Nephron progenitor cell (in vitro differentiated cells): ENCODE measurements at regions not wholly inside any gene's neighbourhood (a gene's known extent, or its start where the extent isn't known, plus 50 kb on each side); places are given as distances from the start of the nearest gene placed in this dataset.

Experiments
- DNase-seq: peaks from one replicate; pipeline ENCODE4 v3.0.0; 2021
- H3K27ac Mint-ChIP-seq: 2 replicates; pipeline ENCODE4 v1.8.0; 2021; ENCODE audit warnings: mild to moderate bottlenecking, moderate library complexity, mixed read lengths
- H3K27me3 Mint-ChIP-seq: 2 replicates; pipeline ENCODE4 v1.8.0; 2021; ENCODE audit warnings: mild to moderate bottlenecking, low read depth, mixed read lengths; ENCODE audit not compliant: poor library complexity
- H3K36me3 Mint-ChIP-seq: 2 replicates; pipeline ENCODE4 v1.8.0; 2021; ENCODE audit warnings: low read depth, mixed read lengths
- H3K4me1 Mint-ChIP-seq: 2 replicates; pipeline ENCODE4 v1.8.0; 2021; ENCODE audit warnings: mixed read lengths
- H3K4me3 Mint-ChIP-seq: 2 replicates; pipeline ENCODE4 v1.8.0; 2021; ENCODE audit warnings: mild to moderate bottlenecking, moderate library complexity, mixed read lengths
- H3K9me3 Mint-ChIP-seq: 2 replicates; pipeline ENCODE4 v1.8.0; 2021; ENCODE audit warnings: mild to moderate bottlenecking, moderate library complexity, mixed read lengths
- TF ChIP-seq, protein P1 (sequence below): fragments of 200-600 bp; sonication (generic); IDR thresholded peaks from 2 replicates; pipeline ENCODE4 v1.5.0; 2021; ENCODE audit warnings: antibody characterized with exemption

- TF ChIP-seq, protein P1, sequence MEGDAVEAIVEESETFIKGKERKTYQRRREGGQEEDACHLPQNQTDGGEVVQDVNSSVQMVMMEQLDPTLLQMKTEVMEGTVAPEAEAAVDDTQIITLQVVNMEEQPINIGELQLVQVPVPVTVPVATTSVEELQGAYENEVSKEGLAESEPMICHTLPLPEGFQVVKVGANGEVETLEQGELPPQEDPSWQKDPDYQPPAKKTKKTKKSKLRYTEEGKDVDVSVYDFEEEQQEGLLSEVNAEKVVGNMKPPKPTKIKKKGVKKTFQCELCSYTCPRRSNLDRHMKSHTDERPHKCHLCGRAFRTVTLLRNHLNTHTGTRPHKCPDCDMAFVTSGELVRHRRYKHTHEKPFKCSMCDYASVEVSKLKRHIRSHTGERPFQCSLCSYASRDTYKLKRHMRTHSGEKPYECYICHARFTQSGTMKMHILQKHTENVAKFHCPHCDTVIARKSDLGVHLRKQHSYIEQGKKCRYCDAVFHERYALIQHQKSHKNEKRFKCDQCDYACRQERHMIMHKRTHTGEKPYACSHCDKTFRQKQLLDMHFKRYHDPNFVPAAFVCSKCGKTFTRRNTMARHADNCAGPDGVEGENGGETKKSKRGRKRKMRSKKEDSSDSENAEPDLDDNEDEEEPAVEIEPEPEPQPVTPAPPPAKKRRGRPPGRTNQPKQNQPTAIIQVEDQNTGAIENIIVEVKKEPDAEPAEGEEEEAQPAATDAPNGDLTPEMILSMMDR = no peak
- no peak for DNase-seq
- Mint-ChIP-seq H3K4me1 (peaks cover 5% of the 10 kb centered on the region), H3K27me3 (no peaks in the 10 kb centered on the region), H3K36me3 (no peaks in the 10 kb centered on the region), H3K27ac (peak overlapping the region; percentile 43), H3K9me3 (peaks cover 4% of the 10 kb centered on the region), H3K4me3 (no peak overlapping the region)
These were observed 557.6 kb upstream of the ADAMTS9 start for GRCh38 chr3:65245133-65246063.

GRCh38 chr3:65240366-65240765 is 552.6 kb upstream of the ADAMTS9 start:
- Mint-ChIP-seq H3K4me3 (no peak overlapping the region), H3K36me3 (no peaks in the 10 kb centered on the region), H3K9me3 (peaks cover 20% of the 10 kb centered on the region), H3K27ac (no peak overlapping the region), H3K4me1 (peaks cover under 1% of the 10 kb centered on the region), H3K27me3 (peaks cover 3% of the 10 kb centered on the region)
- TF ChIP-seq, protein P1 = no peak
- DNase-seq = no peak

DNA sequence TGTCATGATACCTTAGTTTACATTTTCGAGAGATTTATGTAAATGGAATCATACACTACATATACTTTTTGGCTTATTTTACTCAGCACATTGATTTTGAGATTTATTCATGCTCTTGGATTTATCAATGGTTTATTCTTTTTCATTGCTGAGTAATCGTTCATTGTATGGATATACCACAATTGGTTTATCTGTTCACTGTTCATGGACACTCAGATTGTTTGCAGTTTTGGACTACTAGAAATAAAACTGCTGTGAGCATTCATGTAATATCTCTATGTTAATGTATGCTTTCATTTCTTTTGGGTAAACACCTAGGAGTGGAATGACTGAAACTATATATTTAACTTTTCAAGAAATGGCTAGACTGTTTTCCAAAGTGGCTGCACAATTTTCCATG is 550.9 kb upstream of the ADAMTS9 start:
- Mint-ChIP-seq H3K4me3 (no peak overlapping the region), H3K27me3 (peaks cover 3% of the 10 kb centered on the region), H3K9me3 (peaks cover 20% of the 10 kb centered on the region), H3K36me3 (no peaks in the 10 kb centered on the region), H3K4me1 (no peaks in the 10 kb centered on the region), H3K27ac (no peak overlapping the region)
- TF ChIP-seq, protein P1 = no peak
- DNase-seq = no peak

DNA sequence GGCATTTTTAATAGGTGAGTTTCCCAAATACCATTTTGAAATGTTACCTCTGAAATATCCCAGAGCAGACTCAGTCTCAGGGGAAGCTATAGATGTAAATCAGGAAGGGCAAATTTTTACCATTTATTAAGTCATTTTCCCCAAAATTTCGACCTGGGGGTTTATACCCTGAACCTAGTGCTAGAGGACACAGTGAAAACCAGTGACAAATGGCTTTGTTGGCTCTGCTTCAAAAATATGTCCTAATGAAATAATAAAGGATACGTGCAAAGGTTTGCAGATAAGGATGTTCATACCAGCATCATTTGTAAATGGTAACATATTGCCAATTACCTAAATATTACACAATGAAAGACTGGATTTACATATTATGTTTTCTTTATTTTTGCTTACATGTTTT is 546.7 kb upstream of the ADAMTS9 start:
- no peak overlapping the region for H3K27ac Mint-ChIP-seq
- H3K27me3 Mint-ChIP-seq = peaks cover 3% of the 10 kb centered on the region
- no peaks in the 10 kb centered on the region for H3K36me3 Mint-ChIP-seq
- H3K4me3 Mint-ChIP-seq = no peak overlapping the region
- peaks cover 10% of the 10 kb centered on the region for H3K9me3 Mint-ChIP-seq
- TF ChIP-seq, protein P1 = no peak
- no peak for DNase-seq
- H3K4me1 Mint-ChIP-seq = peaks cover 23% of the 10 kb centered on the region

DNA sequence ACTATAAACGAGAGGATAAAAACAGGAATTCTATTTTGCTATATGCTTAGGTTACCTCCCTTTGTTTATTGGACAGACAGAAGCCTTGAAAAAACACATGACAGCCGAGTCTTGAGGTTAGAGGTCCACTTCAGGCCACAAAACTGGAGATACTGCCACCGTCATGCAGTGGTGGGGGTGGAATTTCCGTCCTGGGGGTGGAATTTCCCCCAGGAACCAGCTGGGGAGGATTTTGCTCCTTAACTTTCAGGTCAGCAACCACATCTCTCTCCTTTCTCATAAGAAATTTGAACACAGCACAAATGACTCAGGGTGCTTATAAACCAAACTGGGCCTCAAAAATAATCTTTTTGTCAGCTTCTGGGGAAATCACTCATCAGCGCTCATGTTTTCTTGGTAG is 545.8 kb upstream of the ADAMTS9 start:
- TF ChIP-seq, protein P1 = no peak
- H3K27me3 Mint-ChIP-seq = peaks cover 3% of the 10 kb centered on the region
- DNase-seq = no peak
- H3K4me1 Mint-ChIP-seq = peaks cover 25% of the 10 kb centered on the region
- H3K4me3 Mint-ChIP-seq = no peak overlapping the region
- H3K36me3 Mint-ChIP-seq = no peaks in the 10 kb centered on the region
- H3K9me3 Mint-ChIP-seq = peaks cover 6% of the 10 kb centered on the region
- H3K27ac Mint-ChIP-seq = no peak overlapping the region

DNA sequence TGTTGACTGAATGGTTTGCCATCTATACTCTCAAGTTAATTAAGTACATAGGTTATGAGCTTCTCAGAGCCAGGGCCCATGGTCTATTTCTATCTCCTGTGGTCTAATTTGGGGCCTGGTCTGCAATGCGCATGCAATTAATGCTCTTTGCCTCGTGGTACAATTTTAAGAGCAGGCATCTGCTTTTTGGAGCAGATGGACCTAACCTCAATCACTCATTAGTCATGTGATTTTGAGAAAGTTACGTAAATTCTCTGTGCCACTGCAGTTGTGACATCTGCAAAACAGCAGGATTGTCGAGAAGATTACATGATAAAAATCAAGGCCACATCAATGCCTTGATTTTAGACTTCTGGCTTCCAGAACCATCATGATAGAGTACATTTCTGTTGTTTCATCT is 543.7 kb upstream of the ADAMTS9 start:
- Mint-ChIP-seq H3K36me3 (no peaks in the 10 kb centered on the region), H3K4me3 (no peak overlapping the region), H3K4me1 (peaks cover 25% of the 10 kb centered on the region), H3K27me3 (no peaks in the 10 kb centered on the region), H3K27ac (peak overlapping the region; percentile 68), H3K9me3 (no peaks in the 10 kb centered on the region)
- DNase-seq = no peak
- TF ChIP-seq, protein P1 = no peak
